ENCODE measurements at regions not wholly inside any gene's neighbourhood (a gene's known extent, or its start where the extent isn't known, plus 50 kb on each side); places are given as distances from the start of the nearest gene placed in this dataset.

DNA sequence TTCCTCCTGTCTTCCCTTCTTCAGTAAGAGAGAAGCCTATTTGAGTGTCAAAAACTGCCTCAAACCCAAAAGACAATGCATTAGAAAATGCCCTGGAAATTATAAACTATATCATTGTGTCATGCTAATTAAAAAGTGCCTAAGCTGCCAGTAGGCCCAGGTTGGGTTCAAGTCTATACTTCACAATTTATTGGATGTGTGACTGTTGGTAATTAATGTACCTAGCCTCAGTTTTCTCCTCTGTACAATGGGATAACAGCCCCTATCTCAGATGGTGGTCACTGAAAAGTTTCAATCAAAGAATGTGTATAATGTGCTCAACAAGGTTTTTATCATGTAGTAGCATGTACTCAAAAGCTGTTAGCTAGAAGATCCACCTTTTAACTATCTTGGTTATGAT, 246.9 kb upstream of the DUSP10 start:
- TF ChIP-seq, protein P1, sequence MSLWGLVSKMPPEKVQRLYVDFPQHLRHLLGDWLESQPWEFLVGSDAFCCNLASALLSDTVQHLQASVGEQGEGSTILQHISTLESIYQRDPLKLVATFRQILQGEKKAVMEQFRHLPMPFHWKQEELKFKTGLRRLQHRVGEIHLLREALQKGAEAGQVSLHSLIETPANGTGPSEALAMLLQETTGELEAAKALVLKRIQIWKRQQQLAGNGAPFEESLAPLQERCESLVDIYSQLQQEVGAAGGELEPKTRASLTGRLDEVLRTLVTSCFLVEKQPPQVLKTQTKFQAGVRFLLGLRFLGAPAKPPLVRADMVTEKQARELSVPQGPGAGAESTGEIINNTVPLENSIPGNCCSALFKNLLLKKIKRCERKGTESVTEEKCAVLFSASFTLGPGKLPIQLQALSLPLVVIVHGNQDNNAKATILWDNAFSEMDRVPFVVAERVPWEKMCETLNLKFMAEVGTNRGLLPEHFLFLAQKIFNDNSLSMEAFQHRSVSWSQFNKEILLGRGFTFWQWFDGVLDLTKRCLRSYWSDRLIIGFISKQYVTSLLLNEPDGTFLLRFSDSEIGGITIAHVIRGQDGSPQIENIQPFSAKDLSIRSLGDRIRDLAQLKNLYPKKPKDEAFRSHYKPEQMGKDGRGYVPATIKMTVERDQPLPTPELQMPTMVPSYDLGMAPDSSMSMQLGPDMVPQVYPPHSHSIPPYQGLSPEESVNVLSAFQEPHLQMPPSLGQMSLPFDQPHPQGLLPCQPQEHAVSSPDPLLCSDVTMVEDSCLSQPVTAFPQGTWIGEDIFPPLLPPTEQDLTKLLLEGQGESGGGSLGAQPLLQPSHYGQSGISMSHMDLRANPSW (CRISPR knock-in tag; conservative IDR thresholded peaks at IDR 0.05; ENCODE audit: low read depth) = no peak
- TF ChIP-seq, protein P2, sequence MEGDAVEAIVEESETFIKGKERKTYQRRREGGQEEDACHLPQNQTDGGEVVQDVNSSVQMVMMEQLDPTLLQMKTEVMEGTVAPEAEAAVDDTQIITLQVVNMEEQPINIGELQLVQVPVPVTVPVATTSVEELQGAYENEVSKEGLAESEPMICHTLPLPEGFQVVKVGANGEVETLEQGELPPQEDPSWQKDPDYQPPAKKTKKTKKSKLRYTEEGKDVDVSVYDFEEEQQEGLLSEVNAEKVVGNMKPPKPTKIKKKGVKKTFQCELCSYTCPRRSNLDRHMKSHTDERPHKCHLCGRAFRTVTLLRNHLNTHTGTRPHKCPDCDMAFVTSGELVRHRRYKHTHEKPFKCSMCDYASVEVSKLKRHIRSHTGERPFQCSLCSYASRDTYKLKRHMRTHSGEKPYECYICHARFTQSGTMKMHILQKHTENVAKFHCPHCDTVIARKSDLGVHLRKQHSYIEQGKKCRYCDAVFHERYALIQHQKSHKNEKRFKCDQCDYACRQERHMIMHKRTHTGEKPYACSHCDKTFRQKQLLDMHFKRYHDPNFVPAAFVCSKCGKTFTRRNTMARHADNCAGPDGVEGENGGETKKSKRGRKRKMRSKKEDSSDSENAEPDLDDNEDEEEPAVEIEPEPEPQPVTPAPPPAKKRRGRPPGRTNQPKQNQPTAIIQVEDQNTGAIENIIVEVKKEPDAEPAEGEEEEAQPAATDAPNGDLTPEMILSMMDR (IDR thresholded peaks at IDR 0.05) = no peak
- no peak for TF ChIP-seq GABPB1 (CRISPR knock-in tag; IDR thresholded peaks at IDR 0.05)
- TF ChIP-seq, protein P3, sequence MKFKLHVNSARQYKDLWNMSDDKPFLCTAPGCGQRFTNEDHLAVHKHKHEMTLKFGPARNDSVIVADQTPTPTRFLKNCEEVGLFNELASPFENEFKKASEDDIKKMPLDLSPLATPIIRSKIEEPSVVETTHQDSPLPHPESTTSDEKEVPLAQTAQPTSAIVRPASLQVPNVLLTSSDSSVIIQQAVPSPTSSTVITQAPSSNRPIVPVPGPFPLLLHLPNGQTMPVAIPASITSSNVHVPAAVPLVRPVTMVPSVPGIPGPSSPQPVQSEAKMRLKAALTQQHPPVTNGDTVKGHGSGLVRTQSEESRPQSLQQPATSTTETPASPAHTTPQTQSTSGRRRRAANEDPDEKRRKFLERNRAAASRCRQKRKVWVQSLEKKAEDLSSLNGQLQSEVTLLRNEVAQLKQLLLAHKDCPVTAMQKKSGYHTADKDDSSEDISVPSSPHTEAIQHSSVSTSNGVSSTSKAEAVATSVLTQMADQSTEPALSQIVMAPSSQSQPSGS (CRISPR knock-in tag; IDR thresholded peaks at IDR 0.05; ENCODE audit: borderline replicate concordance, low read depth) = no peak
- TF ChIP-seq EMX1 (CRISPR knock-in tag; IDR thresholded peaks at IDR 0.05) = no peak
- no peak for TF ChIP-seq ZNF138 (CRISPR knock-in tag; conservative IDR thresholded peaks at IDR 0.05)
- TF ChIP-seq TEAD4 (CRISPR knock-in tag; IDR thresholded peaks at IDR 0.05) = no peak
- TF ChIP-seq, protein P4, sequence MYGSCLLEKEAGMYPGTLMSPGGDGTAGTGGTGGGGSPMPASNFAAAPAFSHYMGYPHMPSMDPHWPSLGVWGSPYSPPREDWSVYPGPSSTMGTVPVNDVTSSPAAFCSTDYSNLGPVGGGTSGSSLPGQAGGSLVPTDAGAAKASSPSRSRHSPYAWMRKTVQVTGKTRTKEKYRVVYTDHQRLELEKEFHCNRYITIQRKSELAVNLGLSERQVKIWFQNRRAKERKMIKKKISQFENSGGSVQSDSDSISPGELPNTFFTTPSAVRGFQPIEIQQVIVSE (CRISPR knock-in tag; IDR thresholded peaks at IDR 0.05; ENCODE audit: borderline replicate concordance) = no peak

All from WTC11 (cell line).